T-cell (primary cell): ENCODE measurements at regions not wholly inside any gene's neighbourhood (a gene's known extent, or its start where the extent isn't known, plus 50 kb on each side); places are given as distances from the start of the nearest gene placed in this dataset.

Source experiments
- ATAC-seq, 4 experiments: fragments of 200-7000 bp in 3 of 4; fragments of 150-1000 bp in 1 of 4; cut with Tn5 transposase; replicated peaks in 1 of 4; 1 replicate in 3 of 4; 2 replicates in 1 of 4; pipeline ENCODE4 v1.10.0; 2021; ENCODE audit warnings: moderate library complexity in 3 of 4, mild to moderate bottlenecking in 2 of 4, moderate number of reproducible peaks in 1 of 4
- CTCF ChIA-PET, 2 donors: fragments of 300-600 bp; sonication (Branson Sonifier 250); formaldehyde crosslinking; loops; one replicate each; lab custom pipeline; 2022; ENCODE audit warnings: antibody characterized with exemption in 2 of 2; lab: Charles Lee
- POLR2A ChIA-PET, 2 donors: fragments of 300-600 bp; sonication (Branson Sonifier 250); formaldehyde crosslinking; loops; one replicate each; lab custom pipeline; 2022; ENCODE audit warnings: antibody characterized with exemption in 2 of 2; lab: Charles Lee
- DNase-seq, 35 experiments: peaks; one replicate each; pipeline versions ENCODE4 v3.0.0 to v3.0.0-alpha.2; 2013 to 2023
- H3K27ac ChIP-seq: one replicate; pipeline ENCODE4 v1.5.1; 2013; ENCODE audit warnings: low read length
- H3K27me3 ChIP-seq, 2 experiments: replicated peaks in 1 of 2; 1 replicate in 1 of 2; 2 replicates in 1 of 2; pipeline versions ENCODE4 v1.6.1 to v1.7.0; 2013; ENCODE audit warnings: low read length in 1 of 2, mixed read lengths in 1 of 2; ENCODE audit not compliant: control insufficient read depth in 2 of 2, insufficient read depth in 2 of 2; ENCODE audit errors: extremely low read depth in 1 of 2
- H3K36me3 ChIP-seq, 2 donors: 1 replicate in 1 of 2; 2 replicates in 1 of 2; pipeline versions ENCODE4 v1.6.1 to v1.7.0; 2013; ENCODE audit warnings: low read length in 1 of 2; ENCODE audit not compliant: control insufficient read depth in 2 of 2, insufficient read depth in 1 of 2; ENCODE audit errors: extremely low read depth in 1 of 2
- H3K4me1 ChIP-seq, 2 experiments: 1 replicate in 1 of 2; 2 replicates in 1 of 2; pipeline versions ENCODE4 v1.6.1 to v1.7.0; 2013; ENCODE audit warnings: low read length in 2 of 2, mixed read lengths in 1 of 2; ENCODE audit not compliant: insufficient read depth in 2 of 2, control insufficient read depth in 1 of 2; ENCODE audit errors: extremely low read depth in 1 of 2
- H3K4me3 ChIP-seq, 2 donors: 1 replicate in 1 of 2; 2 replicates in 1 of 2; pipeline versions ENCODE4 v1.5.1 to v1.7.0; 2013; ENCODE audit warnings: mild to moderate bottlenecking in 2 of 2, low read length in 1 of 2, moderate library complexity in 1 of 2; ENCODE audit not compliant: control insufficient read depth in 1 of 2; ENCODE audit errors: extremely low read depth in 1 of 2
- H3K9me3 ChIP-seq: 2 replicates; pipeline ENCODE4 v1.7.0; 2013
- H3K27ac Mint-ChIP-seq, 2 donors: one replicate each; pipeline ENCODE4 v1.8.0; 2020 to 2021; ENCODE audit warnings: mild to moderate bottlenecking in 2 of 2, mixed read lengths in 2 of 2
- H3K27me3 Mint-ChIP-seq, 2 donors: one replicate each; pipeline ENCODE4 v1.8.0; 2021 to 2022; ENCODE audit warnings: mixed read lengths in 2 of 2
- H3K36me3 Mint-ChIP-seq: one replicate; pipeline ENCODE4 v1.8.0; 2021; ENCODE audit warnings: mixed read lengths
- H3K4me1 Mint-ChIP-seq, 3 donors: one replicate each; pipeline ENCODE4 v1.8.0; 2020 to 2022; ENCODE audit warnings: mixed read lengths in 3 of 3, mild to moderate bottlenecking in 1 of 3
- H3K4me3 Mint-ChIP-seq, 3 donors: one replicate each; pipeline ENCODE4 v1.8.0; 2020 to 2022; ENCODE audit warnings: mild to moderate bottlenecking in 3 of 3, mixed read lengths in 3 of 3, moderate library complexity in 3 of 3
- H3K9me3 Mint-ChIP-seq, 3 donors: one replicate each; pipeline ENCODE4 v1.8.0; 2020 to 2022; ENCODE audit warnings: mixed read lengths in 3 of 3
- WGBS: methylation state at CpG from one replicate; pipeline ENCODE4 v1.1.5; 2013; ENCODE audit warnings: missing lambda C conversion rate; ENCODE audit not compliant: insufficient coverage; 5-methylcytosine and 5-hydroxymethylcytosine counted together

DNA sequence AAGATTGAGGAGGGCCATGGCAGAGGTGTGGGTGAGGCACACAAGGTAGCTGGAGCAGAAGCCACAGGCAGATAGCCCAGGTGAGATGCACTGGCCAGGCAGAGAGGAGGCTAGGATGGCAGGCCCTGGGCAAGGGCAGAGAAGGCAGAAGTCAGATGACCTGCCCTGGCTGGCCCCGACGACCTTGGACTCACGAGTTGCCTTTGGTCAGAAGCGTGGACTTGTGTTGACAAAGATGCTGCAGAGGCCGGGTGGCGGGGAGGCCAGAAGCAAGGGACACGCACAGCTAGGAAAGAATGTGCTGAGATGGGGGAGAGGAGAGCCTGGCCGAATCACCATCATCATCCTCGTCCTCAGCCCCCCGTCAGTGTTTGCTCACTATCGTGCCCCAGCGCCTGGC is 123.7 kb downstream of the RBFOX3 start:
- CTCF ChIA-PET: no interaction called here
- WGBS: 88% methylated on average over 12 of the region's 12 CpGs
- peaks cover 41 to 60% of the 10 kb centered on the region in 2 donors for H3K27me3 Mint-ChIP-seq

GRCh38 chr17:79485991-79486390 is 124.9 kb downstream of the RBFOX3 start:
- CTCF ChIA-PET: no interaction called here
- Mint-ChIP-seq H3K4me3 (no peak overlapping the region), H3K27me3 (peaks cover 37 to 63% of the 10 kb centered on the region in 2 donors), H3K27ac (no peak overlapping the region), H3K36me3 (no peaks in the 10 kb centered on the region), H3K9me3 (no peaks in the 10 kb centered on the region), H3K4me1 (no peaks in the 10 kb centered on the region)
- Histone ChIP-seq H3K27me3 (peaks cover 2 to 69% of the 10 kb centered on the region in 2 experiments), H3K4me3 (no peak overlapping the region), H3K4me1 (no peaks in the 10 kb centered on the region), H3K27ac (no peak overlapping the region), H3K9me3 (no peaks in the 10 kb centered on the region), H3K36me3 (no peaks in the 10 kb centered on the region)
- POLR2A ChIA-PET: no interaction called here
- ATAC-seq (no peak), DNase-seq (no peak)
- WGBS: 34% methylated on average over 8 of the region's 17 CpGs

More for the DNA sequence above, 123.7 kb downstream of the RBFOX3 start:
- POLR2A ChIA-PET: no interaction called here
- H3K9me3 Mint-ChIP-seq: no peaks in the 10 kb centered on the region
- no peak overlapping the region for H3K27ac ChIP-seq
- no peak overlapping the region for H3K4me3 Mint-ChIP-seq
- DNase-seq: no peak
- H3K27me3 ChIP-seq: peaks cover 2 to 62% of the 10 kb centered on the region in 2 experiments
- no peaks in the 10 kb centered on the region for H3K36me3 ChIP-seq
- no peak for ATAC-seq
- no peak overlapping the region for H3K27ac Mint-ChIP-seq
- H3K4me3 ChIP-seq: no peak overlapping the region
- H3K9me3 ChIP-seq: no peaks in the 10 kb centered on the region
- no peaks in the 10 kb centered on the region for H3K4me1 ChIP-seq
- H3K4me1 Mint-ChIP-seq: no peaks in the 10 kb centered on the region
- no peaks in the 10 kb centered on the region for H3K36me3 Mint-ChIP-seq

GRCh38 chr17:79485419-79485985 is 125.3 kb downstream of the RBFOX3 start:
- CTCF ChIA-PET: no interaction called here
- Histone ChIP-seq H3K4me1 (no peaks in the 10 kb centered on the region), H3K27me3 (peaks cover 0 to 72% of the 10 kb centered on the region in 2 experiments), H3K4me3 (no peak overlapping the region), H3K27ac (no peak overlapping the region), H3K9me3 (no peaks in the 10 kb centered on the region), H3K36me3 (no peaks in the 10 kb centered on the region)
- DNase-seq: no peak
- ATAC-seq: no peak
- WGBS: 33% methylated on average over 20 of the region's 22 CpGs
- H3K4me3 Mint-ChIP-seq: no peak overlapping the region
- no peak overlapping the region for H3K27ac Mint-ChIP-seq
- no peaks in the 10 kb centered on the region for H3K4me1 Mint-ChIP-seq
- H3K9me3 Mint-ChIP-seq: no peaks in the 10 kb centered on the region
- POLR2A ChIA-PET: no interaction called here
- peaks cover 38 to 65% of the 10 kb centered on the region in 2 donors for H3K27me3 Mint-ChIP-seq
- H3K36me3 Mint-ChIP-seq: no peaks in the 10 kb centered on the region

DNA sequence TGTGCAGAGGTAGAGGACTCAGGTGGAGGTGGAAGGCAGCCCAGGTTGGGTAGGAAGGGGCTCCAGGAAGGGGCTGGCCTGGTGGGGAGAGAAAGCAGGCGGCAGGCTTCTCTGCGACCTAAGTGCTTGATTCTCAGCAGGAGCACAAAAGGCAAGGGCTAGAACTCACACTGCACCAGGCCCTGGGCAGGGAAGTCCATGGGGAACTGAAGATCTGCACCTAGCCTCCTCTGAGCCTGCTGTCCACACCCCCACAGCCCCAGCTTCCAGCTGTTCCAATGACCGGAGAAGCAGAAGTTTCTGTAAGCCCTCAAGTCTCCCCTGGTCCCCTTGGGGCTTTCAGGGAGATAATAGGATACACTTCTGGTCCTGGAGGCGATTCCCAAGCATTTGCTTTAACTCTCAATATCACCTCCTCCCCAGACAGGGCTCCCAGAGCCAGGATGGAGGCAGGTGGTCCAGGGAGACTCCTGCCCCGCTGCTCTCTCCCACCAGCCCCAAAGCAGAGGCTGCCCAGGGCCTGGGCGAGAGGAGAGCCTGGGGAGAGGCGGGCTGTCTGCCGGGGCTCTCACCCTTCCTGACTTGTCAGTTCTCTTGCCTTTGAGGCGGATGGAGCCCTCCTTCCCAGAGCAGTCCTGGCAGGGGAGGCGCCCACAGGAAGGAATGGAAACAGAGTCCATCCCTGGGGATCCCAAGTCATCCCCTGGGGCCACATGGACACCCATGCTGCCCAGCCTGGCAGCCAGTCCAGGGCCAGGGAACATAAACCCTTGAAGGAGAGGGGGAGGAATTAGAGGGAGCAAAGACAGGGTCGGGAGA is 126.0 kb downstream of the RBFOX3 start:
- WGBS: 56% methylated on average over 6 of the region's 11 CpGs
- no peaks in the 10 kb centered on the region for H3K36me3 Mint-ChIP-seq
- ATAC-seq: no peak
- no peak overlapping the region for H3K4me3 ChIP-seq
- peaks cover 0 to 75% of the 10 kb centered on the region in 2 experiments for H3K27me3 ChIP-seq
- ChIA-PET POLR2A (no interaction called here), CTCF (no interaction called here)
- peaks cover 39 to 67% of the 10 kb centered on the region in 2 donors for H3K27me3 Mint-ChIP-seq
- H3K27ac Mint-ChIP-seq: no peak overlapping the region
- no peak overlapping the region for H3K27ac ChIP-seq
- H3K4me3 Mint-ChIP-seq: no peak overlapping the region
- DNase-seq: no peak
- H3K4me1 ChIP-seq: no peaks in the 10 kb centered on the region
- H3K4me1 Mint-ChIP-seq: no peaks in the 10 kb centered on the region
- no peaks in the 10 kb centered on the region for H3K36me3 ChIP-seq
- H3K9me3 Mint-ChIP-seq: no peaks in the 10 kb centered on the region
- no peaks in the 10 kb centered on the region for H3K9me3 ChIP-seq

GRCh38 chr17:79483842-79484241 is 127.0 kb downstream of the RBFOX3 start:
- Mint-ChIP-seq H3K4me1 (no peaks in the 10 kb centered on the region), H3K4me3 (no peak overlapping the region), H3K36me3 (no peaks in the 10 kb centered on the region), H3K27me3 (peaks cover 40 to 72% of the 10 kb centered on the region in 2 donors), H3K9me3 (no peaks in the 10 kb centered on the region), H3K27ac (no peak overlapping the region)
- ChIA-PET POLR2A (no interaction called here), CTCF (no interaction called here)
- Histone ChIP-seq H3K4me3 (no peak overlapping the region), H3K27me3 (peaks cover 0 to 84% of the 10 kb centered on the region in 2 experiments), H3K27ac (no peak overlapping the region), H3K36me3 (no peaks in the 10 kb centered on the region), H3K9me3 (no peaks in the 10 kb centered on the region), H3K4me1 (no peaks in the 10 kb centered on the region)
- WGBS: 83% methylated on average over 1 of the region's 5 CpGs
- no peak for ATAC-seq
- DNase-seq: no peak

DNA sequence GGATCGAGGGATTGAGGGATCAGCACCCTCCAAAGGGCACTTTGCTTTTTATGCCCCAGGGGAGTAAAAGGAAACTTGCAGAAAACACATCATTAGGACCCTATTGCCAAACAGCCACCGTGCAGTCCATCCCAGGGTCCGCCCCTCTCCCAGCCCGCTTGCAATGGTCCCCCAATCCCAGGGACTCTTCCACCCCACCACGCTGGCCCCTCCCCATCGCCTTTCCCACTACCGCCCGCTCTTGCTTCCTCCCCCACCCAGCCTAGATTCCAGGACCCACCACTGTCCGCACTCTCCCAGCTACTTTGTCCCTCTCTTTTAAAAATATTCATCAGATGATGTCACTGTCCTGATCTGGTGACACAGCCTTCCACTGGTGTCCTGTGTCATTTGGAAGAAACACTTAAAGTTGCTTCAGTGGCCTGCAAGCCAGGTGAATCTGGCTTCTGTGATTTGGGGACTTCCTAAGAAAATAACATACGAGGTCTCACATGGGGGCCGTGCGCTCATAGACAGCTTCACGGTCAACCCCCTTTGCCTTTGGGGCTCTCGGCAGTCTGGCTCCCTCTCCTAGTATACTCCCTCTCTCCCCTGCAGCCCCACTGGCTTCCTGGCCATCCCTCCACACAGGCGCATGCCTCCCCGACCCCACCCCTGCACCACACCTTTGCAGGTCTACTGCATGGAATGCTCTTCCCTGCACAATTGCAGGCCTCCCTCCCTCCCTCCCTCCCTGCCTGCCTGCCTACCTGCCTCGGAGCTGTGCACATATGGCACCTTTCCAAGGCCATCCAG is 127.9 kb downstream of the RBFOX3 start:
- Histone ChIP-seq H3K4me3 (no peak overlapping the region), H3K9me3 (no peaks in the 10 kb centered on the region), H3K27me3 (peaks cover 0 to 89% of the 10 kb centered on the region in 2 experiments), H3K4me1 (no peaks in the 10 kb centered on the region), H3K36me3 (no peaks in the 10 kb centered on the region), H3K27ac (no peak overlapping the region)
- CTCF ChIA-PET: no interaction called here
- Mint-ChIP-seq H3K27ac (no peak overlapping the region), H3K4me3 (no peak overlapping the region), H3K9me3 (no peaks in the 10 kb centered on the region), H3K27me3 (peaks cover 43 to 79% of the 10 kb centered on the region in 2 donors), H3K36me3 (no peaks in the 10 kb centered on the region), H3K4me1 (no peaks in the 10 kb centered on the region)
- POLR2A ChIA-PET: no interaction called here
- ATAC-seq: no peak
- DNase-seq: no peak
- WGBS: 21% methylated on average over 15 of the region's 17 CpGs
